ENCODE measurements at regions not wholly inside any gene's neighbourhood (a gene's known extent, or its start where the extent isn't known, plus 50 kb on each side); places are given as distances from the start of the nearest gene placed in this dataset.

DNA sequence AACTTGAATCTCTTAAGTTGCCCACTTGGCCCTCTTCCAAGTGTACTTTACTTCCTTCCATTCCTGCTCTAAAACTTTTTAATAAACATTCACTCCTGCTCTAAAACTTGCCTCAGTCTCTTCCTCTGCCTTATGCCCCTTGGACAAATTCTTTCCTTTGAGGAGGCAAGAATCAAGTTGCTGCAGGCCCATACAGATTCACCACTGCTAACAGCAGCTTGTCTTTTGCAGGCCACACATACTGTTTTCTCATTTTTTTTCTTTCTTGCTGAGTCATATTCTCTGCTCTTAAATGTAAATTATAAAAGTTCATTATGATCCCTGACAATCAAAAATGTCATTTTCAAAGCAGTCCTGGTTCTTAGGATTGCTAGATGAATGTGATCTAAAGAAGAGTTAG is 1820.8 kb upstream of the FLRT2 start:
- Histone ChIP-seq H3K9me3 (replicated peaks in 1 of 2; ENCODE audit: control insufficient read depth in 1 of 2, insufficient read depth in 1 of 2, low read length in 2 of 2) (peaks cover 2 to 3% of the 10 kb centered on the region in 2 donors), H3K9ac (ENCODE audit: insufficient read depth, low read length, poor library complexity, severe bottlenecking) (no peak overlapping the region), H3K27ac (ENCODE audit: low read depth in 1 of 2, low read length in 2 of 2) (no peak overlapping the region), H3K27me3 (ENCODE audit: control insufficient read depth in 2 of 2, insufficient read depth in 2 of 2, low read length in 2 of 2) (no peaks in the 10 kb centered on the region), H3K4me1 (ENCODE audit: control insufficient read depth in 1 of 2, insufficient read depth in 2 of 2, low read length in 2 of 2) (no peaks in the 10 kb centered on the region), H3K36me3 (replicated peaks in 1 of 2; ENCODE audit: control insufficient read depth in 1 of 2, insufficient read depth in 2 of 2, low read length in 2 of 2) (no peaks in the 10 kb centered on the region), H4K20me1 (ENCODE audit: insufficient read depth, low read length) (no peaks in the 10 kb centered on the region), H3K4me3 (replicated peaks in 1 of 3; ENCODE audit: low read depth in 2 of 3, low read length in 3 of 3) (no peak overlapping the region), H3K4me2 (replicated peaks; ENCODE audit: extremely low read depth, low read length, poor library complexity, severe bottlenecking) (no peak overlapping the region), H2AFZ (ENCODE audit: insufficient read depth, low read depth, low read length, poor library complexity, severe bottlenecking) (no peak overlapping the region), H3K79me2 (ENCODE audit: insufficient read depth, low read length) (no peaks in the 10 kb centered on the region)
- intact Hi-C loops (cut with micrococcal nuclease), result no loop called here
- H3K9me3 Mint-ChIP-seq, result peaks cover 0 to 5% (median 3%) of the 10 kb centered on the region in 7 donors
- no peaks in the 10 kb centered on the region for H3K27me3 Mint-ChIP-seq (ENCODE audit: low read depth in 3 of 3)
- TF ChIP-seq, protein P1, sequence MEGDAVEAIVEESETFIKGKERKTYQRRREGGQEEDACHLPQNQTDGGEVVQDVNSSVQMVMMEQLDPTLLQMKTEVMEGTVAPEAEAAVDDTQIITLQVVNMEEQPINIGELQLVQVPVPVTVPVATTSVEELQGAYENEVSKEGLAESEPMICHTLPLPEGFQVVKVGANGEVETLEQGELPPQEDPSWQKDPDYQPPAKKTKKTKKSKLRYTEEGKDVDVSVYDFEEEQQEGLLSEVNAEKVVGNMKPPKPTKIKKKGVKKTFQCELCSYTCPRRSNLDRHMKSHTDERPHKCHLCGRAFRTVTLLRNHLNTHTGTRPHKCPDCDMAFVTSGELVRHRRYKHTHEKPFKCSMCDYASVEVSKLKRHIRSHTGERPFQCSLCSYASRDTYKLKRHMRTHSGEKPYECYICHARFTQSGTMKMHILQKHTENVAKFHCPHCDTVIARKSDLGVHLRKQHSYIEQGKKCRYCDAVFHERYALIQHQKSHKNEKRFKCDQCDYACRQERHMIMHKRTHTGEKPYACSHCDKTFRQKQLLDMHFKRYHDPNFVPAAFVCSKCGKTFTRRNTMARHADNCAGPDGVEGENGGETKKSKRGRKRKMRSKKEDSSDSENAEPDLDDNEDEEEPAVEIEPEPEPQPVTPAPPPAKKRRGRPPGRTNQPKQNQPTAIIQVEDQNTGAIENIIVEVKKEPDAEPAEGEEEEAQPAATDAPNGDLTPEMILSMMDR (IDR thresholded peaks at IDR 0.05), result no peak
- DNase-seq, result no peak
- no peaks in the 10 kb centered on the region for H3K36me3 Mint-ChIP-seq
- H3K4me3 Mint-ChIP-seq, result no peak overlapping the region
- no peak overlapping the region for H3K27ac Mint-ChIP-seq
- H3K4me1 Mint-ChIP-seq, result no peaks in the 10 kb centered on the region

DNA sequence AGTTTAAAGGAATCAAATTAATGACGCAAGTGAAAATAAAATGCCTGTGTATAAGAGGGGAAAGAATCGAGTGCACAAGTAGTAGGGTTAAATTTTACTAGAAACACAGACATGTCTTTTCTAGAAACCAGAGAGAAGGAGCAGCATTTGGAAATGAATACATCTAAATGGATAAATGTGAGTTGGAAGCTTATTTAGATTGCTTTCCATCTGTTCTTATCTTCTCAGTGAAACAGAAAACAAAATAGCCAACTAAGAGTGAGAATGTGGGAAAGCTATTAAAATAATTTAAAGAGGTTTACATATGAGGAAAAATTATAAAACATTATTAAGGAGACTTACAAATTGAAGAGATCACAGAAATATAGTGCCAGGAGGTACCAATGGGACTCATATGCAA is 1818.9 kb upstream of the FLRT2 start:
- H3K79me2 ChIP-seq (ENCODE audit: insufficient read depth, low read length), result no peaks in the 10 kb centered on the region
- no peaks in the 10 kb centered on the region for H3K4me1 Mint-ChIP-seq
- 100% methylated on average over 2 of the region's 2 CpGs for WGBS (ENCODE audit: insufficient coverage)

More for the DNA sequence above, 1818.9 kb upstream of the FLRT2 start:
- Histone ChIP-seq H3K4me1 (ENCODE audit: control insufficient read depth in 1 of 2, insufficient read depth in 2 of 2, low read length in 2 of 2) (no peaks in the 10 kb centered on the region), H3K27me3 (ENCODE audit: control insufficient read depth in 2 of 2, insufficient read depth in 2 of 2, low read length in 2 of 2) (no peaks in the 10 kb centered on the region), H3K36me3 (replicated peaks in 1 of 2; ENCODE audit: control insufficient read depth in 1 of 2, insufficient read depth in 2 of 2, low read length in 2 of 2) (no peaks in the 10 kb centered on the region), H3K4me2 (replicated peaks; ENCODE audit: extremely low read depth, low read length, poor library complexity, severe bottlenecking) (no peak overlapping the region), H3K9me3 (replicated peaks in 1 of 2; ENCODE audit: control insufficient read depth in 1 of 2, insufficient read depth in 1 of 2, low read length in 2 of 2) (peaks cover 0 to 3% of the 10 kb centered on the region in 2 donors), H3K27ac (ENCODE audit: low read depth in 1 of 2, low read length in 2 of 2) (no peak overlapping the region), H3K9ac (ENCODE audit: insufficient read depth, low read length, poor library complexity, severe bottlenecking) (no peak overlapping the region), H2AFZ (ENCODE audit: insufficient read depth, low read depth, low read length, poor library complexity, severe bottlenecking) (no peak overlapping the region), H3K4me3 (replicated peaks in 1 of 3; ENCODE audit: low read depth in 2 of 3, low read length in 3 of 3) (no peak overlapping the region), H4K20me1 (ENCODE audit: insufficient read depth, low read length) (no peaks in the 10 kb centered on the region)
- H3K36me3 Mint-ChIP-seq, result no peaks in the 10 kb centered on the region
- H3K27ac Mint-ChIP-seq, result no peak overlapping the region
- intact Hi-C loops (cut with micrococcal nuclease), result no loop called here
- no peak overlapping the region for H3K4me3 Mint-ChIP-seq
- no peaks in the 10 kb centered on the region for H3K27me3 Mint-ChIP-seq (ENCODE audit: low read depth in 3 of 3)
- DNase-seq, result no peak
- H3K9me3 Mint-ChIP-seq, result peaks cover 0 to 3% (median 0%) of the 10 kb centered on the region in 7 donors
- TF ChIP-seq, protein P1 (IDR thresholded peaks at IDR 0.05), result no peak

Measured in CD14-positive monocyte (primary cell).